ENCODE measurements at regions not wholly inside any gene's neighbourhood (a gene's known extent, or its start where the extent isn't known, plus 50 kb on each side); places are given as distances from the start of the nearest gene placed in this dataset.
"Not testable (repeated sequence)": the region's sequence is repeated elsewhere in the genome, so short reads cannot be mapped to it uniquely, and the experiment has no call there.

DNA sequence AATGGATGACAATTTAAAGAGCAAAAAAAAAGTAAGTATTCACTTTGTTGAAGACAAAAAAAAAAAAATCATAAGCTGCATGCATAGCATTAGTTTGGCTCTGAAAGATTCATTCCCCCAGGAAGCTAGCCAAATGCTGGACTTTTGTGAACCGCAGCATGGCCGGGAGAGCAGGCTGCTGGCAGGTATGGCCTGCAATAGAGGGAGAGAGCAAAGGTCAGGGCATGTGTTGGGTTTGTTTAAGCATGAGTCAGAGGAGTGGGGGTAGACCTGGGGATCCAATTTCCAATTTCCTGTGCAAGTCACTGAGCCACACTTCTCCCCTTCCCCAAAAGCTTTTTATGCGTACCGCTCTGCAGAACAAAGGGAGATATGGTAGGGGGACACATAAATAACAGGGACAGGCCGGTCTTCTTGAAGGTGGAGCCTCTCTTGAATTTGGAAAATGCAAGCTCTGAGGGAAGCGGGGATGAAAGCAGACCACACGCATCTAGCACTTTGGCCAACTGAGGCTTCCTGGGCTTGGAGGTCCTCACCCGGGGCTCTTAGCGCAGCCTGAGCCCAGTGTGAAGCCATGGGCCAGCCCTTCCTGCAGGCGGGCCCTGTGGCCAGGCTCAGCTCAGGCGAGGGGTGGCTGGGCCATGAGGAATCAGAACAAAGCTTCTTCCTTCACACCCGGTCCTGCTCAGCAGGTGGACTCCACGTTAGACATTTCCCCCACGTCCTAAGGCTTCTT is 171.1 kb downstream of the TOMM20 start:
- DNase-seq, result peak; percentile 94

DNA sequence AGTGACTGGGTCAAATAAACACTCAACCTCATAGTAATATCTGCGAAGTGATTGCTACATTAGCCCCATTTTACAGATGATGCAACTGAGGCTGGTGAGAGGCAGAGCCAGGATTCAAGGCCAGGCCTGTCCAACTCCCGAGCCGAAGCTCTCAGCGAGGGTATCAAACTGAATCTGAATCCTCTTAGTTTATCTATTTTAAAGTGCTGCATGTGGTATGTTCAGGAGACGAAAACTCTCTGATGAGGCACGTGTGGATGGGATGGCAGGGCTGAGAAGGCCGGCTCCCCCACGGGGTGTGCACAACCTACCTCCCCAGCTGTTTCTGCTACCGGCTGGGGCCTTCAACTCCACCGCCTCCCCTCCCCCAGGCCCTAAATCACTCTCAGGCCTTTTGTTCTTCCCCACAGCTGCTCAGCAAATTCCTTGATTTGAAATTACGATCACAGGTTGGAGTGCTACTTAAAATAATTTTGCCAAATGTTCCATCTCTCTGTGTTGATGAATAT is 171.8 kb downstream of the TOMM20 start:
- DNase-seq, result peak; percentile 88

DNA sequence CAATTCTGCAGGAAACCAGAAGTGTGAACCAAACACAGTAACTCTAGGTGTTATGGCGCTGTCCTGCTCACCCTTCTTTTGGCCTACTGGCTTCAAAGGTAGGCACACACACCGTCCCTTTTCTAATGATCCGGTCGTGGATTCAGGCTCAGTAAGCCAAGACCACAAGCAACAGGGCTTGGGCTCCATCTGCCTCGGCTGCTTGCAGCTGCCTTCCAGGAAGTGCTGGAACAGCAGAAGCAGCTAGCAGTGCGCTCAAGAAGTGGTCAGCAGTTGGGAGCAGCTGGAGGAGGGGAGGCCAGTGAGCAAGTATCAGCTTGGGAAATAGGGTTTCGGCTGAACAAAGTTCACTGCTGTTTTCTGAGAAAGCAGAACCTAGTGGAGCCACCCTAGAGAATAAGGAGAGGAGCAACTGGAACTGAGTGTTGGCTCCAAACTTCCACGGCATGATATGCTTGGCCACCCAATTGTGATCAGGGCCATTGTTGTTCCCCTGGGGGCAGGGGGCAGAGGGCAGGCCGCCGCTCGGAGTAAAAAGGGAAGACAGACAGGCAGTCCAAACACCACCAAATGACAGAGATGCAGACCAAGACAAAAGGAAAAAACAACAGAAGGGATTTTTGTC is 173.4 kb downstream of the TOMM20 start:
- peak; percentile 70 for DNase-seq

DNA sequence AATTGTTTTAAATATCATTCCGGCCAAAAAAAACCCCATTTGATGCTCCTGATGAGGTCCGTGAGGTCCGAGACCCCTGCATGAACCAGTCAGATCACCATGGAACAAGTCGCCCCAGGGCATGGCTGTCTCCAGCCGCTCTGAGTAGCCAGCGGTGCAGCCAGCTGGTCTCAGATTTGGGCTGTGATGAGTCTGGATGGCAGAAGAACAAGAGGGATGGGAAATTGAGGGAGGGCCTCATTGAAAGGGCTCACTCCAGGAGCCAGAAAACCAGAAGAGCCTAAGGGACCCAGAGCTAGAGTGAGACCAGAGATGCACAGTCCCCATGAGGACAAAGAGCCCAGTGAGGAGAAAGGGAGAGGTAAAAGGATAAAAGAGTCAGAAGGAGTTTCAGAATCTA is 174.0 kb downstream of the TOMM20 start:
- no peak for DNase-seq

DNA sequence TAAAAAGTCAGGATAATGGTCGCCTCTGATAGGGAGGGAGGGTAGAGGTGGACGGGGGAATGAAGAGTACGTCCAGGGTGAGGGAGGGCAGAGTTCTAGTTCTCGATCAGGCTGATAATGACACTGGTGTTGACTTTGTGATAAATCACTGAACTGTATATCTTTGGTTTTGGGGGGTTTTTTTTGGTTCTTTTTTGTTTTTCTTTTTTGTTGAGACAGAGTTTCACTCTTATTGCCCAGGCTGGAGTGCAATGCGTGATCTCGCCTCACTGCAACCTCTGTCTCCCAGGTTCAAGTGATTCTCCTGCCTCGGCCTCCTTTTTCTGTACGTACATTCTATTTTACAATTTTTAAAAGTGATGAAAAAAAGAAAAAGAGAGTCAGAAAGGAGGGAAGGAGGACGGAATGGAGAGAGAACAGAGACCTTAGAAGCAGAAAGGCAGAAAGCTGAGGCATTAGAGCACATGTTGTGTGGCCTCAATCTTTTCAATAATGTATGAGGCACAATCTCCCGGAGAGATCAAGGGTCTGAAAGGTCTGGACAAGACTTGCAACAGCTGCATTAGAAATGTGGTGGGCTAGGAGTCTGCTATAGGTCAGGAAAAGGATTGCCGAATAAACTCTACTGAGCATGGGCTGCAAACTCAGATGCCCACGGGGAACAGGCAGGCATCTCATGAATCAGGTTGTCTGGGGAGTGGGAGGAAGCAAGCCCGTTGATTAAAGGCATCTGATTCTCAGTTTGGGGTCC is 174.8 kb downstream of the TOMM20 start:
- no peak for DNase-seq

DNA sequence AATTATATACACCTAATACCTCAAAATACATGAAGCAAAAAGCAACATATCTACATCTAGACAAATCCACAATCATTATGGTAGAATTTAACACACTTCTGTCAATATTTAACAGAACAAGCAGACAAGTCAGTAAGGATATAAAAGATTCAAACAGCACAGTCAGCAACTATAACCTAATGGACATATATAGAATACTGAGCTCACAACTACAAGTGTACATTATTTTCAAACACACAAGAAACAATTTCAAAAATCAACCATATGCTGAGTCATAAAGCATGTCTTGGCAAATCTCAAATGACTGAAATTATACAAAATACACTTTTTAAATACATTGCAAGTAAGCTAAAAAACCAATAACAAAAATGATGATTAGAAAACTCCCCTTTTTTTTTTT is 178.0 kb downstream of the TOMM20 start:
- no peak for DNase-seq

DNA sequence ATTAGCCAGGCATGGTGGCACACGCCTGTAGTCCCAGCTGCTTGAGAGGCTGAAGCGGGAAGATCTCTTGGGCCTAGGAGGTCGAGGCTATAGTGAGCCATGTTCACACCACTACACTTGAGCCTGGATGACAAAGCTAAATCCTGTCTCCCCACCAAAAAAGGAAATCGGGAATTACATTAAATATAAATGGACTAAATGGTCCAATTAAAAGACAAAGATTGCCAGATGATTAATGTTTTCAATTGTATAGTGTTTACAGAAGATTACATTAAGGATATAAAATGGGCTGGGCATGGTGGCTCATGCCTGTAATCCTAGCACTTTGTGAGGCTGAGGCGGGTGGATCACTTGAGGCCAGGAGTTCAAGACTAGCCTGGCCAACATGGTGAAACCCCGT is 179.1 kb downstream of the TOMM20 start:
- not testable (repeated sequence) for DNase-seq

DNA sequence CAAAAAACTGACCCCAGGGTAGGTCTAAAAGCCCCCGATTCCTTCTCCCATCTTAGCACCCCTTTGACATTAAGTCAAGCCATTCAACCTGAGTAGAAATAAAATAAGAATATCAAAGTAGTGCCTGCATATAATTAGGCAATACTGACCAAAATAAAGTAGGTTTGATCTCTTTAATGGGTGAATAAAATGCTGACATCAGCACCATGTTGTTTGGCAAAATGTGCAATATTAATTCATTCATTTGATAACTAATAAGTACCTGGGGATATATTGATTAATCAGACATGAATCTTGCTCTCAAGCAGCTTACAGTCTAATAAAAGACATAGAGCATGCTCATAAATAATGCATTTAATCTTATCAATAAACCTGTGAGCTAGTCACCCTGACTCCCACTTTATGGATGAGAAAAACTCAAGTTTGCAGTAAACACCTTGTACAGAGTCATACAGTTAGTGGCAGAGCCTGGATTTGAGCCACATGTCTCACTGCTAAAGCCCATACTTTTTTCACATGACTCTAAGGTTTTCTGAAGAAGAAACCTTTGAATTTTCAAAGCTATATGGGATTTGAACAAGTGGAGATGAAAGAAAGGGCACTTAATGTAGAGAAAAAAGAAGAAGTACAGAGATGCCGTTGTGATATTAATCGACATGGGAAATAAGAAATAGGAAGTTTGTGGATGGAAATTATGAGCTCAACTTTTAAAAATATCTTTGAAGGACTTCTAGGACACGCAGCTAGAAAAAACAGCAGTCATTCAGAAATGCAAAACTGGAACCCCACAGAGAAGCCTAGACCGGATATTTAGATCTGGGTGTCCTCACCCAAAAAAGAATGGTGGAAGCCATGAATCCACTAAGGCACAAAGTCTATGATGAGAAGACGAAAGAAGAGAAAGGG is 183.9 kb downstream of the TOMM20 start:
- DNase-seq, result no peak

DNA sequence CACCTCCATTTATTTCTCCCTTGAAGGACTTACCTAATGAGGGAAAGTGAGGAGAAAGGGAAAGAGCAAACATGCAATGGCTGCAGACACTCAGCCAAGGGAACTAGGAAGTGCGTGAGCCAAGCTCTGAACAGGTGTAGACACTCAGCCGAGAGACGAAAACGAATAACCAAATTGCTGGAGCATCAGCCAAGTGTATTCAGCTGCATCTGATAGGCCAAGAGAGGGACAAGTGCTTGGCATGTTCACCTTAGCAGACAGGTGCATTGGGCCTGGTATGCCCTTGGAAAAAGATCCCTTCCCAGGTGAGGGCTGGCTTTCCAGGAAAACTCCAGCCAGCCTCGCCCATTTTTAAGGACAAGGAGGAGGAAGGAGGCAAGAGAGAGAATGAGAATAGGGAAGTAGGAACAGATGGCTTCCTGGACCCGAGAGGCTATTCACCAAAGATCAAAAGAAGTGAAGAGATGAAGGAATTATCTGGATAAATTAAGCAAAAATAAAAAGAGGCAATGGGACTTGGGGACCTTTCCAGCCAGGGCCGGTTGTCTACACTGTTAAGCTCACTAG is 184.7 kb downstream of the TOMM20 start:
- peak; percentile 32 for DNase-seq

DNA sequence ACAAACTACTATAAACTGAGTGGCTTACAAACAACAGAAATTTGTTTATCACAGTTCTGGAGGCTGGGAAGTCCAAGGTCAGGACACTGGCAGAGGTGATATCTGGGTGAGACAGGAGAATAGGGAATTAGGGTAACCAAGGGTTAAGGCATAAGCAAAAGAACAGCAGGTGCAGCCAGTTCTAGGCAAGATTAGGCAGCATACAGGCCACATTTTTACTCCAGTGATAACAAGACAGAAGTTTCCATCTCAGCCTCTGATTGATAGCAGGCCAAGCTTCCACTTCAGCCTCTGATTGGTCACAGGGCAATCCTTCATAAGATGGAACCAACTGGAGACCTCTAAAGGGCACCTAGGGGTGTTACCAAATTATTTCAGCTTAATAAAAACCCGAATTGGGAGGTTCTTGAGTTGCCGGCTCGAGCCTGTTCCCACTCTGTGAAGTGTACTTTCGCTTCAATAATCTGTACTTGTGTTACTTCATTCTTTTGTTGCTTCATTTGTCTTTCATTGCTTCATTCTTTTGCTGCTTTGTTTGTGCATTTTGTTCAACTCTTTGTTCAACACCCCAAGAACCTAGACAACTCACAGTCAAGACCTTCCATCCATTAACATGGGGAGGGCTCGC is 185.6 kb downstream of the TOMM20 start:
- no peak for DNase-seq

DNA sequence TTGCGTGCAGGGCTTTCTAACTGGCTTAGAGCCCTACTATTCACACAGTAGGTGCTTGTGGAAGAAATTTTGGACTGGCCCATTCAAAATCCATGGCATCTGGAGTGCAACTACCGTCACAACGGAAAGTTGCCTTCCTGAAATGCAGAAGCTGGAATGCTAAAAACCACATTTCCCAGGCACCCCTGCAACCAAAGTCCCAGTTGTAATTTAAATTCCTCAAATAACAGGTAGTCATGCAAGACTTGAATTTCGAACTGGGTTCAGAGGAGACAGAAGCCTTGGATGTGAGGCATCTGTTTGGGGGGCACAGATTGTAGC is 186.7 kb downstream of the TOMM20 start:
- no peak for DNase-seq

DNA sequence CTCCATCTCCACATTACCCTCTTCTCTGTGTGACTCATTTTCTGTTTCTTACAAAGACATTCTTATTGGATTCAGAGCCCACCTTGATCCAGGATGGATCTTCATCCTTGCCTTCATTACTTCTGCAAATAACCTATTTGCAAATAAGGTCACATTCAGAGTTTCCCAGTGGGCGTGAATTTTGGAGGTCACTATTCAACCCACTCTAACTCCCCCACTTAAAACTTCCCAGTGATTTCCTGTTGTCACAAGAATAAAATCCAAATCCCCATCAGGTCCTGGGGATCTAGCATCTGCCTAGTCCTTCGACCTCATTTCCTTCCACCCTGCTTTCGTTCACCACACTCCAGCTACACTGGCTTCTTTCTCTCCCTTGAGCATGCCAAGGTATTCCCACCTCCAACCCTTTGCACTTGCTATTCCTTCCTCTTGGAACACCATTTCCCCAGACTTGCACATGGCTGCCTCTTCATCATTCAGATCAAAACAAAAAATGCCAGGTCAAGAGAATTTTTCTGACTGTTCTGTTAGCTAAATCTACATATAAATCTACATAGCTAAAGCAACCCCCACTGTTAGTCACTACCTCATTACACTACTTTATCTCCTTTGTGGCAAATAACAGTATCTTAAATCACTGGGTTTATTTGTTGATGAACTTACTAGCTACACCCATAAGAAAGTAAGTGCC is 187.2 kb downstream of the TOMM20 start:
- no peak for DNase-seq

DNA sequence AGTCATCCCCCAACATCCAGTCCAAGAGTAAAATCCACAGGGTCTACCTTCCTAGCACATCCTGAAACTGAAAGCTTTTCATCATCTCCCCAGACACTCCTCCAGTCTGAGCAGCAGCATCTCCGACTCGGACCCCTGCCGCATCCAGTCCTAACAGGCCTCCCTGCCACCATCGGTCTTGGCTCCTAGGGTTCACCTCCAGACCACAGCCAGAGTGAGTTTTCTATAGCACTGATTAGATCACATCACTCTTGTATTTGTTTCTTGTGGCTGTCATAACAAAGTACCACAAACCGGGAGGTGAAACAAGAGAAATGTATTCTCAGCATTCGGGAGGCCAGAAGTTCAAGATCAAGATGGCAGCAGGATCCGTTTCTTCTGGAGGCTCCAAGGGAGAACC is 187.8 kb downstream of the TOMM20 start:
- DNase-seq, result no peak

DNA sequence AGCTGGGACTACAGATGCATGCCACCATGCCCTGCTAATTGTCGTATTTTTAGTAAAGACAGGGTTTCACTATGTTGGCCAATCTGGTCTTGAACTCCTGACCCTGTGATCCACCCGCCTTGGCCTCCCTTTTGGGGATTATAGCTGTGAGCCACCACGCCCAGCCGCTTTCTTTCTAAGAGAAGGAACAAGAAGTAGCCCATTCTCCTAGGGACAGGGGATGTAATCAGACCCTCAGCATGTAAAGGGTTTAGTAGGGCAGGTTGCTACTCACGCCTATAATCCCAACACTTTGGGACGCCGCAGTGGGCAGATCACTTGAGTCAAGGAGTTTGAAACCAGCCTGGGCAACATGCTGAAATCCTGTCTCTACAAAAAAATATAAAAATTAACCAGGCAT is 189.7 kb downstream of the TOMM20 start:
- DNase-seq, result no peak

DNA sequence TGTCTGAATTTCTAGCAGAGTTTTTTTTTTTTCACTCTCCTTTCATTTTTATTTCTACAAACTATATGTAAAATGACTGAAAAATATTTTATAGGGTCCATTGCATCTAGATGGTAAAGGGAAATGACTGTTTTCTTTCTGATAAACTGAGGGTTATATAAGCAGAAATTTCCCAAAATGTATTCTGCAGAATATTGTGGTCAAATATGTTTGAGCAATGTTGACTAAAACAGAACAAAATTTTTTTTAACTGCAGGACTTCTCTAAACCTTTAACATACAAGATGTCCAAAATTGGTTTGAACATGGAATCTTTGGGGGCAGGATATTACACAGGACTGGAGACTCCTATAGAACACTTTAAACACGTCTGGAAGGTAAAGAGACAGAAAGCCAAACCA is 190.5 kb downstream of the TOMM20 start:
- no peak for DNase-seq

DNA sequence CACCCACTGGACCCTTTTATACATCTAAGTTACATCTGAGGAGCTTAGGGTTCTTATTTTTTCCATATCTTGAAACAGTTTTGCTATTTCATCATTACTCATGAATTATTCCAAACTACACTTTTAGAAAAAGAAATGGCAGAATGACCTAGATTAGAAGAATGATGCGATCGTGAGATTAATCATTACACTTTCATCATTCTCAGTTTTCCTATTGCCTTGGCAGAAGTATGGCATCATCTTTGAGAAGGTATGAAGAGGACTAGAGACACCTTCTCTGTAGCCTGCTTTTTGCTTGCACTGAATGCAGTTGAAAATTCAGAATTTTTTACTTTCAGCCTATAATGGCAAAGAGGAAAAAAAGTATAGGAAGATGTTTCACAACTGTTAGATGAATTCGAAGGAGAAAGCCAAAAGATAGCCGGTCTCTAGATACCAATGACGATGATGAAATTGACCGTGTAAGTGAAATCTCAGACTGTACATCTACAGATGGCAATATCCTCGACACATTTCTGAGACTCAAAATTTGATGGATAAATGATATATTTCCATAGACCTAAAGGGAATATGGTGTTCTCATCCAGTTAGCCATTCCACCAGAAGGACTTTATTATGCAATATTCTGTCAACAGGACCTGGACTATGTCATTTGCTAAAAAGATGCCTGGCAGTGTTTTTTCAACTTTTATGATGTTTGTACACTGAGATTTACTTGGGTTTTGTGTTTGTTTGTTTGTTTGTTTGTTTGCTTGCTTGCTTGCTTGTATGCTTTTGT is 191.8 kb downstream of the TOMM20 start:
- no peak for DNase-seq

DNA sequence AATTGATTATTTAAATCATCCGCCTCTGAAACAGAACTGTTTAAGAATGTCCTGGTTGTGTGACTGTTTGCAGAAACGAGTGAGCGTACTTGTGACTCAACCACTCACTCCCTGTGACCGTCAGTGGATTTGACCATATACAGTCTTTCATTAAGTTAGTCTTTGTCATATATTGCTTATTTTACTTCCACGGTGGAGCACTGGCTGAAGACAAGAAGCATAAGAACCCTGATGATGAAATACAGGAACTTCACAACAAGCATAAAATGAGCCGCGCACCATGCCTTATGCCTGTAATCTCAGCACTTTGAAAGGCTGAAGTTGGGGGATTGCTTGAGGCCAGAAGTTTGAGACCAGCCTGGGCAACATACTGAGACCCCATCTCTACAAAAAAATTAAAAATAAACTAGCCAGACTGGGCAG is 194.0 kb downstream of the TOMM20 start:
- no peak for DNase-seq

DNA sequence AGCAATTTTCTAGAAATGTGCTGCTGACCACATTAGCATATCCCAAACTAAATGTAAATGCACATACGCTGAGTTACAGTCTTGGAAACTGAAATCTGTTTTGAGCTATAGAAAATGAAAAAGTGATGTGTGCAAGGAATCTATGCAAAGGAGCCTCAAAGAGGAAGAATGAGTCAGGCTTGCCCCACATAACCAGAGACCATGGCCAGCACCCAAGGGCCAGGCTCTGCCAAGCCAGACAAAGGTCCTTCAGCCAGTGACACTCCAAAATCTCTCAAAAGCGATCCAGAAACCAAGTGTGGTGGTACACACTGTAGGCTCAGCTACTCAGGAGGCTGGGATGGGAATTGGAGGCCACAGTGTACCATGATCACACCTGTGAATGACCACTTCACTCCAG is 195.2 kb downstream of the TOMM20 start:
- DNase-seq, result no peak

DNA sequence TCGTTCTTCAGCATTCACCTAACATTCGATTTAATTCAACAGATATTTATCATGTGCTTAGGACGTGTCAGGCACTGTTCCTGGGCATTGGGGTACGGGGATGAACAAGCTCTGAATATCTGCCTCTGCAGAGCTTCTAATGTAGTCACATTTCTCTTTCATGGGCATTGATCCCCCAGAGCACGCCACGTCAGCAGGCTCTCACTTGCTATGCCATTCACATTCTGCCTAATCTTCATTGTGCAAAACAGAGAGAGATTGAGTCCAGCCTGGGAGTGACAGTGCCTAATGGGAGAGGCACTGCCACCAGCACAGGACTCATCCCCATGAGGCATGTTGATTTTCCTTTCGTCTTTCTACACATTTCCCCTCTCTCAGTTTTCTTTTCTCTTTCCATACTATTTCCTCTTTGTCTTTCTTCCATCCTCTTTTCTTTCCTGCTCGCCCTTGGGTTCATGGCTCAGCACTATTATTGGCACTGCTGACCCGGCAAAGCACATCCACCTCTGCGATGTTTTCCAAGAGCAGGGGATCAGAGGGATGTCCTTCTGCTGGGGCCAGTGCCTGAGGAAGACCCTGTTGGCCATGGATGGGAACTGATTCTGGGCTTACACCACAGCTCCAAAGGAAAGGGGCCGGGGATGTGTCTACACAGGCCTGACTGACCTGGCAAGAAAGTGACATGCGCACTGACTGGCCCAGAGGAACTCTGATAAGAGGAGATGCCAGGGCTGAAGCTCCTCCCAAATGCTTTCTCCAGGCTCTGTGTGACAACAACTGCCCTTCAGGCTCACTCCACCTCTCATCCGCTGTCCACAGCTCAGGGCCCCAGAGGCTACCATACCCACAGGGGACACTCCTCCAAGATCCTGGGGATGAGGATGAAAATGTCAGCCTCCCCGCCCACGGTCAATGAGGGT is 195.9 kb downstream of the TOMM20 start:
- DNase-seq, result no peak

DNA sequence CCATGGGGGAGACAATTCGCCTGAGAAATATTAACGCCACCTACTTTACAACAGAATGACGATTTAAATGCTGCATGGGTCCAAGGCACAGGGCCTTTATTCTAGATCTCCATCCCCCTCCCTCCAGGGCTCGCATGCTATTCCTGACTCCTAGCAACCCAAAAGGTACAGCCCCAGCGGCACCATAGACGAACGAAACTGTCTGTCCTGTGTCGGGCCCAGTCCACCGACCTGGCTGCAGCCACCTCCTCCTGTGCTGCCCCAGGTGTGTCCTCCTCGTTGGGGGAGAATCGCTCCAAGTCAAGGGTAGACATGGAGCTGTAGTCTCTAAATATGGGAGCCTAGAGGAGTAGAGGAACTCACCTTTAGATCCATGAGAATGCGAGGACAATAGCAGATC is 196.5 kb downstream of the TOMM20 start:
- no peak for DNase-seq

All from SHP77 treated with DMSO at 0.1 percent for 48 hours (cell line).